Stimulated activated CD8-positive, alpha-beta memory T cell treated with anti-CD3 and anti-CD28 coated beads, Interleukin-12 subunit alpha, Interleukin-12 subunit beta, amount 100 ng/mL, for 24 hours (primary cell): ENCODE measurements at regions not wholly inside any gene's neighbourhood (a gene's known extent, or its start where the extent isn't known, plus 50 kb on each side); places are given as distances from the start of the nearest gene placed in this dataset.

Experiments
- DNase-seq: peaks from one replicate; pipeline ENCODE4 v3.0.0-alpha.2; 2020; ENCODE audit errors: extremely low read depth

GRCh38 chr16:79758615-79759346 is 158.2 kb upstream of the MAF start:
- DNase-seq = no peak

GRCh38 chr16:79757968-79758367 is 157.4 kb upstream of the MAF start:
- no peak for DNase-seq

GRCh38 chr16:79757163-79757562 is 156.6 kb upstream of the MAF start:
- DNase-seq = no peak

- no peak for DNase-seq
Measured at GRCh38 chr16:79756571-79756970, 156.0 kb upstream of the MAF start.

GRCh38 chr16:79754501-79754900 is 154.0 kb upstream of the MAF start:
- DNase-seq = no peak

GRCh38 chr16:79754081-79754480 is 153.5 kb upstream of the MAF start:
- no peak for DNase-seq

- no peak for DNase-seq
Measured at GRCh38 chr16:79753286-79753685, 152.7 kb upstream of the MAF start.

- no peak for DNase-seq
Measured at GRCh38 chr16:79752396-79752795, 151.9 kb upstream of the MAF start.

GRCh38 chr16:79751471-79752184 is 151.1 kb upstream of the MAF start:
- DNase-seq = no peak

- no peak for DNase-seq
Measured at GRCh38 chr16:79750311-79750710, 149.8 kb upstream of the MAF start.

GRCh38 chr16:79748629-79749028 is 148.1 kb upstream of the MAF start:
- no peak for DNase-seq

GRCh38 chr16:79747688-79748087 is 147.2 kb upstream of the MAF start:
- DNase-seq = no peak

- DNase-seq = no peak
Measured at GRCh38 chr16:79740252-79740651, 139.7 kb upstream of the MAF start.

GRCh38 chr16:79735271-79735670 is 134.7 kb upstream of the MAF start:
- DNase-seq = no peak

- no peak for DNase-seq
Measured at GRCh38 chr16:79734721-79735120, 134.2 kb upstream of the MAF start.

GRCh38 chr16:79728923-79729240 is 128.3 kb upstream of the MAF start:
- no peak for DNase-seq

GRCh38 chr16:79728048-79728922 is 127.7 kb upstream of the MAF start:
- no peak for DNase-seq

- DNase-seq = no peak
Measured at GRCh38 chr16:79726902-79727301, 126.4 kb upstream of the MAF start.

GRCh38 chr16:79725051-79725450 is 124.5 kb upstream of the MAF start:
- DNase-seq = no peak

GRCh38 chr16:79723583-79724168 is 123.1 kb upstream of the MAF start:
- DNase-seq = no peak

GRCh38 chr16:79721270-79721669 is 120.7 kb upstream of the MAF start:
- DNase-seq = no peak
